ENCODE measurements at regions not wholly inside any gene's neighbourhood (a gene's known extent, or its start where the extent isn't known, plus 50 kb on each side); places are given as distances from the start of the nearest gene placed in this dataset.

GRCh38 chrY:15162211-15162610 is 637.9 kb downstream of the NLGN4Y start:
- no peaks in the 10 kb centered on the region for H3K9me3 Mint-ChIP-seq
- H3K36me3 Mint-ChIP-seq, result no peaks in the 10 kb centered on the region
- DNase-seq (ENCODE audit: low spot score), result no peak
- no peak for ATAC-seq
- no peak overlapping the region for H3K4me3 Mint-ChIP-seq
- H3K27ac Mint-ChIP-seq, result no peak overlapping the region
- H3K4me1 Mint-ChIP-seq (ENCODE audit: low read depth in 2 of 2), result no peaks in the 10 kb centered on the region
- H3K27me3 Mint-ChIP-seq, result no peaks in the 10 kb centered on the region

- Mint-ChIP-seq H3K9me3 (no peaks in the 10 kb centered on the region), H3K27me3 (no peaks in the 10 kb centered on the region), H3K27ac (no peak overlapping the region), H3K4me3 (no peak overlapping the region), H3K4me1 (ENCODE audit: low read depth in 2 of 2) (no peaks in the 10 kb centered on the region), H3K36me3 (no peaks in the 10 kb centered on the region)
- DNase-seq (ENCODE audit: low spot score) (no peak), ATAC-seq (no peak)
Observed at GRCh38 chrY:15179890-15180289, 655.6 kb downstream of the NLGN4Y start.

DNA sequence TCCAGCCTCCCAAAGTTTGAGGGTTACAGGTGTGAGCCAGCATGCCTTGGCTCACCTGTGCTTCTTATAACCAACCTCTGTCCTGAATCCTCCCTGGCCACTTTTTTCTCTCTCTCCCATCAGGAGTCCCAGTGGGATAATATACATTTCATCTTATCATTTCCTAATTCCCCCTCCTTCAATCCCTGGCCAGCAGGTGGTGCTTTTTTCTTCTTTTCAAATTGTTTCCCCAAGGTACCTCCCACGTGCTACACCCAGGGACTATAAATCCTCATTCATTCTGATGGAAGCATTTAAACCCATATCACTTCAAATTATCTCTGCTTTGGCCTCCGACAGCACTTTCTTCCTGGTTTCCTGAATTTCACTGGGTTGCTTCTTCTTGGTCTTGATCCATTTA is 704.7 kb downstream of the NLGN4Y start:
- no peaks in the 10 kb centered on the region for H3K36me3 Mint-ChIP-seq
- H3K27me3 Mint-ChIP-seq, result no peaks in the 10 kb centered on the region
- no peaks in the 10 kb centered on the region for H3K4me1 Mint-ChIP-seq (ENCODE audit: low read depth in 2 of 2)
- no peaks in the 10 kb centered on the region for H3K9me3 Mint-ChIP-seq
- DNase-seq (ENCODE audit: low spot score) (no peak), ATAC-seq (no peak)
- no peak overlapping the region for H3K27ac Mint-ChIP-seq
- no peak overlapping the region for H3K4me3 Mint-ChIP-seq

DNA sequence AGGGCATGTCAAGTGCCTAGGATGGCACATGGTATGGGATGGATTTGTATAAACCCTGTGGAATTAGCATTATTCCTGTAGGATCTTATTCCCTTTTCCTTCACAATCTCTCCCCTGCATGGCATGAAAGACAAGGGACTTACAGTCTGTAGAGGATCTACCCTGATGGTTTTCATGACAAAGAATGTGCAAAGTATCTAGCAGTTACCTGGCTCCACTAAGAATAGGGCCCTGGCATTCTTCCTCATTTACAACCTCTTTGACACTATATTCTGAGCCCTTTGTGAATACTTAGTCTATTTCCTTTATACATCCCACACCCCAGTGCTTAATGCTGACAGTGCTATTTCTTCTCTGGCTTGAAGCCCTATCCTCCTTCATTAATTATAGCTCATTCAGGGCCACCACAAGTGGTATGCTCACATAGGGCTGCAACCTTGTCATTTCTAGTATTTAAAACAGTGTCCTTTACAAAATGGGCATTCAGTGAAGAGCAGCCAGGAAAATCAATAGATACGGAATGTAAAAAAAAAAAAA is 715.3 kb downstream of the NLGN4Y start:
- no peak for DNase-seq (ENCODE audit: low spot score)

GRCh38 chrY:15259286-15259685 is 735.0 kb downstream of the NLGN4Y start:
- no peak overlapping the region for H3K27ac Mint-ChIP-seq
- H3K4me3 Mint-ChIP-seq, result no peak overlapping the region
- H3K27me3 Mint-ChIP-seq, result no peaks in the 10 kb centered on the region
- ATAC-seq, result no peak
- H3K9me3 Mint-ChIP-seq, result no peaks in the 10 kb centered on the region
- H3K4me1 Mint-ChIP-seq (ENCODE audit: low read depth in 2 of 2), result no peaks in the 10 kb centered on the region
- H3K36me3 Mint-ChIP-seq, result no peaks in the 10 kb centered on the region
- no peak for DNase-seq (ENCODE audit: low spot score)

More for the DNA sequence above, 715.3 kb downstream of the NLGN4Y start:
- Mint-ChIP-seq H3K4me3 (no peak overlapping the region), H3K4me1 (ENCODE audit: low read depth in 2 of 2) (no peaks in the 10 kb centered on the region), H3K9me3 (no peaks in the 10 kb centered on the region), H3K27me3 (no peaks in the 10 kb centered on the region), H3K36me3 (no peaks in the 10 kb centered on the region), H3K27ac (no peak overlapping the region)
- no peak for ATAC-seq

GRCh38 chrY:15286572-15286971 is 762.2 kb downstream of the NLGN4Y start:
- no peak overlapping the region for H3K27ac Mint-ChIP-seq
- ATAC-seq (no peak), DNase-seq (ENCODE audit: low spot score) (no peak)
- no peaks in the 10 kb centered on the region for H3K9me3 Mint-ChIP-seq
- H3K36me3 Mint-ChIP-seq, result no peaks in the 10 kb centered on the region
- H3K4me3 Mint-ChIP-seq, result no peak overlapping the region
- no peaks in the 10 kb centered on the region for H3K4me1 Mint-ChIP-seq (ENCODE audit: low read depth in 2 of 2)
- no peaks in the 10 kb centered on the region for H3K27me3 Mint-ChIP-seq

DNA sequence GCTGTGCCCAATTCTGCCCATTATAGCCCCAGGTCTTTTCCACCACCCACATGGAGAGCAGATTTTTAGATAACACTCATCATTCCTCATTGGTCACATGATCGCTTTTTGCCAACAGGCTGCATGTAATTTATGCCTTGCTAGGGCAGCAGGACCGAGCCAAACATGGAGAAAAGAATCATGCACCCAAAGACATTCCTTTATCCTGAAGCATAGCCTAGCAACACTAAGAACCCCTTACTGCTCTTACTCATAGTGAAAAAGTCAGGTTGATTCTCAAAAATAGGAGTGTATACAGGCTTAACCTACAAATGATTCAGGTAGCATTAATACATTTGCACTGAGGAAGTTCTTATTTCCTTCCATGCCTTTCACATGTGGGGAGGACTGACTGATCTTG is 765.5 kb downstream of the NLGN4Y start:
- Mint-ChIP-seq H3K9me3 (no peaks in the 10 kb centered on the region), H3K27me3 (no peaks in the 10 kb centered on the region), H3K4me3 (no peak overlapping the region), H3K36me3 (no peaks in the 10 kb centered on the region), H3K27ac (no peak overlapping the region), H3K4me1 (ENCODE audit: low read depth in 2 of 2) (no peaks in the 10 kb centered on the region)
- DNase-seq (ENCODE audit: low spot score) (no peak), ATAC-seq (no peak)

DNA sequence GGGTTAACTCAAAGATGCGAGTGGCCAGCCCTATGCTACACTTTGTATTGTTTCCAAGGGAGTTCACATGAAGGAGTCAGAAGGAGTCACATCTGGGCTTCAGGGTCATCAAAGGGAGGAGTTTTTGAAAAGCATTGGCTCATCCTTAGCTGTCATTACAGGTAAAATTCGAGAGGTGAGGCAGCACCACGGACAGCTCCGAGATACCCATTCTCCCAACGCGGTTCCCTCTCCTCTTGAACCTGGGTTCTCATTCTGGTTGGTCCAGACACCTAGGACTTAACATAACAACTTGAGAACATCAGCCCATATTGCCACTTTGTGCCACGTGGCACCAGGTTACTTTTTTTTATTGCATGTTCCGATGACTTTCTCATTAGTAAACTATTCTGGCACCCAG is 768.6 kb downstream of the NLGN4Y start:
- no peaks in the 10 kb centered on the region for H3K27me3 Mint-ChIP-seq
- ATAC-seq (no peak), DNase-seq (ENCODE audit: low spot score) (no peak)
- no peaks in the 10 kb centered on the region for H3K9me3 Mint-ChIP-seq
- H3K27ac Mint-ChIP-seq, result no peak overlapping the region
- H3K36me3 Mint-ChIP-seq, result no peaks in the 10 kb centered on the region
- no peak overlapping the region for H3K4me3 Mint-ChIP-seq
- no peaks in the 10 kb centered on the region for H3K4me1 Mint-ChIP-seq (ENCODE audit: low read depth in 2 of 2)

- H3K9me3 Mint-ChIP-seq, result no peaks in the 10 kb centered on the region
- no peaks in the 10 kb centered on the region for H3K4me1 Mint-ChIP-seq (ENCODE audit: low read depth in 2 of 2)
- H3K4me3 Mint-ChIP-seq, result no peak overlapping the region
- DNase-seq (ENCODE audit: low spot score) (no peak), ATAC-seq (no peak)
- H3K27me3 Mint-ChIP-seq, result no peaks in the 10 kb centered on the region
- no peak overlapping the region for H3K27ac Mint-ChIP-seq
- no peaks in the 10 kb centered on the region for H3K36me3 Mint-ChIP-seq
Observed at GRCh38 chrY:15301879-15302278, 777.5 kb downstream of the NLGN4Y start.

- no peak for DNase-seq (ENCODE audit: low spot score)
- no peak overlapping the region for H3K27ac Mint-ChIP-seq
- H3K27me3 Mint-ChIP-seq, result no peaks in the 10 kb centered on the region
- no peaks in the 10 kb centered on the region for H3K4me1 Mint-ChIP-seq (ENCODE audit: low read depth in 2 of 2)
- no peak for ATAC-seq
- H3K36me3 Mint-ChIP-seq, result no peaks in the 10 kb centered on the region
- H3K9me3 Mint-ChIP-seq, result no peaks in the 10 kb centered on the region
- H3K4me3 Mint-ChIP-seq, result no peak overlapping the region
Observed at GRCh38 chrY:15312166-15312565, 787.8 kb downstream of the NLGN4Y start.

- no peak overlapping the region for H3K27ac Mint-ChIP-seq
- no peaks in the 10 kb centered on the region for H3K27me3 Mint-ChIP-seq
- no peak for ATAC-seq
- H3K36me3 Mint-ChIP-seq, result no peaks in the 10 kb centered on the region
- DNase-seq (ENCODE audit: low spot score), result no peak
- no peaks in the 10 kb centered on the region for H3K9me3 Mint-ChIP-seq
- no peaks in the 10 kb centered on the region for H3K4me1 Mint-ChIP-seq (ENCODE audit: low read depth in 2 of 2)
- H3K4me3 Mint-ChIP-seq, result no peak overlapping the region
Observed at GRCh38 chrY:15324189-15324588, 799.9 kb downstream of the NLGN4Y start.

GRCh38 chrY:15325201-15325600 is 800.9 kb downstream of the NLGN4Y start:
- H3K9me3 Mint-ChIP-seq, result no peaks in the 10 kb centered on the region
- H3K4me3 Mint-ChIP-seq, result no peak overlapping the region
- ATAC-seq, result no peak
- no peaks in the 10 kb centered on the region for H3K4me1 Mint-ChIP-seq (ENCODE audit: low read depth in 2 of 2)
- no peaks in the 10 kb centered on the region for H3K27me3 Mint-ChIP-seq
- H3K36me3 Mint-ChIP-seq, result no peaks in the 10 kb centered on the region
- H3K27ac Mint-ChIP-seq, result no peak overlapping the region
- DNase-seq (ENCODE audit: low spot score), result no peak

GRCh38 chrY:15326673-15327072 is 802.3 kb downstream of the NLGN4Y start:
- Mint-ChIP-seq H3K27me3 (no peaks in the 10 kb centered on the region), H3K36me3 (no peaks in the 10 kb centered on the region), H3K9me3 (no peaks in the 10 kb centered on the region), H3K27ac (no peak overlapping the region), H3K4me1 (ENCODE audit: low read depth in 2 of 2) (no peaks in the 10 kb centered on the region), H3K4me3 (no peak overlapping the region)
- DNase-seq (ENCODE audit: low spot score) (no peak), ATAC-seq (no peak)

DNA sequence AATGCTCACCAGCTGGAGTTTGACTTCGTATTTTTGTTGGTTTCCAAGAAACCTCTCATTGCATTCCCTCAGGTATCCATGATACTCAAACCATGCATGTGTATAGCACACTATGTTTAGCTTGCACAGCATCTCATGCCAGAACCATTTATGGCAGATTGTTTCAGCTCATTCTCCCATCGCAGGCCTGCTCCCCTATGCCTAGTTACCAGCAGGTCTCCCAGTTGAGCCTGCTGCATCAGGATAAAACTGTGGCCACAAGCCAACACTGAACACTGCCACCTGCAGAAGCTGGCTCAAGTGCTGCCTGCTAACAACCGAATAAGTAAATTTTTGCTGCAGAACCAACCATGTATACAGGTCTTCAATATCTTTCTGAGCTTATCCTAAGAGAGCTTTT is 804.5 kb downstream of the NLGN4Y start:
- H3K4me1 Mint-ChIP-seq (ENCODE audit: low read depth in 2 of 2), result no peaks in the 10 kb centered on the region
- H3K27ac Mint-ChIP-seq, result no peak overlapping the region
- no peaks in the 10 kb centered on the region for H3K27me3 Mint-ChIP-seq
- no peaks in the 10 kb centered on the region for H3K9me3 Mint-ChIP-seq
- no peak for ATAC-seq
- DNase-seq (ENCODE audit: low spot score), result no peak
- H3K4me3 Mint-ChIP-seq, result no peak overlapping the region
- no peaks in the 10 kb centered on the region for H3K36me3 Mint-ChIP-seq

DNA sequence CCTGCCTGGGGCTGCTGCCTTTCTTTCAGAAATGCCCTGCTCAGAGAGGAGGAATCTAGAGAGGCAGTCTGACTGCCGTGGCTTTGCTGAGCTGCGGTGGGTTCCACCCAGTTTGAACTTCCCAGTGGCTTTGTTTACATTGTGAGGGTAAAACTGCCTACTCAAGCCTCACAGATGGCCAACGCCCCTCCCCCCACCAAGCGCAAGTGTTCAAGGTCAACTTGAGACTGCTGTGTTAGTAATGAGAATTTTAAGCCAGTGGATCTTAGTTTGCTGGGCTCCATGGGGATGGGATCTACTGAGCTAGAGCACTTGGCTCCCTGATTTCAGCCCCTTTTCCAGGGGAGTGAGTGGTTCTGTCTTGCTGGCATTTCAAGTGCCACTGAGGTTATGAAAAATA is 819.2 kb downstream of the NLGN4Y start:
- Mint-ChIP-seq H3K27ac (no peak overlapping the region), H3K4me1 (ENCODE audit: low read depth in 2 of 2) (no peaks in the 10 kb centered on the region), H3K27me3 (no peaks in the 10 kb centered on the region), H3K36me3 (no peaks in the 10 kb centered on the region), H3K4me3 (no peak overlapping the region), H3K9me3 (no peaks in the 10 kb centered on the region)
- no peak for ATAC-seq
- no peak for DNase-seq (ENCODE audit: low spot score)

Data from natural killer cell treated with Interleukin-12 subunit alpha and Interleukin-12 subunit beta and Interleukin-15 and Interleukin-18, amount 100 ng/mL, for 72 hours (primary cell).